Posterior cingulate gyrus (tissue), 11 donors: ENCODE measurements at regions not wholly inside any gene's neighbourhood (a gene's known extent, or its start where the extent isn't known, plus 50 kb on each side); places are given as distances from the start of the nearest gene placed in this dataset.

Experiments used
- DNase-seq, 10 donors: peaks; one replicate each; pipeline versions ENCODE4 v3.0.0 to v3.0.0-alpha.2; 2020 to 2021; ENCODE audit warnings: mixed read lengths in 3 of 10
- intact Hi-C: fragments of 100-400 bp; cut with DNase I; formaldehyde crosslinking; loops from one replicate; pipeline ENCODE4 v1.15.1; 2023

GRCh38 chr21:22965455-22966135, 1967.4 kb downstream of the NCAM2 start:
- intact Hi-C loops, result no loop called here
- DNase-seq, result no peak

DNA sequence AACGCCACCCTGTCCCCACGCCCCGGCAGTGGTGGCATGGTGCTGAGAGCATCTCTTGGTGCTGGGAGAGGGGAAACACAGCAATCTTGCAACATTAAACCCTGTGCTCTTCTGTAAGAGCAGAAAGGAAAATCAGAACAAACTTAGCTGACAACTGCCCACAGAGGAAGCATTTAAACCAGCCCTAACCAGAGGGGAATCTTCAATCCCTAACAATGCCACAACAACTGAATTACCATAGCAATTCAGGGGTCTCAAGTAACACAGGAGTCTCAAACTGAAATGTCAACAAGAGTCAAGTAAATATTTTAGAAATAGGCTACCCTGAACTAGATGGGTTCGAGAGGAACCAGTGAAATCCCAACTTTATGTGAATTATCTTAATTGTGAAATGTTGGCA, 1983.6 kb downstream of the NCAM2 start:
- DNase-seq, result no peak
- intact Hi-C loops, result no loop called here

DNA sequence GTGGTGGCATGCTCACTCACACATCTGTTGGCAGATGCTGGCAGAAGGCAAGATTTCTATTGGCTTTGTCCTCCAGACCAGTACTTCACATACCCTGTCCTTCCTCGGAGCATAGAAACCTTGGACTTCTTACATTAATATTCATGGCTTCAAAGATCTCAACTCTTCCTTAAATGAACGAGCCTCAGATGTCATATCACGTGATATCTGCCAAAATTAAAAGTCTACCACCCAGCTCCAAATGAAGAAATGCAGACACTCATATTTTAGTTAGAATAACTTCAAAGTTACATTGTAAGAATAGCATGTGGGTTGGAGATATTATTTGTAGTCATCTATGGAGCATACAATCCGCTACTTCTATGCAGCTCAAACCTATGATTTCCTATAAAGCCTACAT, 1994.9 kb downstream of the NCAM2 start:
- intact Hi-C loops, result no loop called here

DNA sequence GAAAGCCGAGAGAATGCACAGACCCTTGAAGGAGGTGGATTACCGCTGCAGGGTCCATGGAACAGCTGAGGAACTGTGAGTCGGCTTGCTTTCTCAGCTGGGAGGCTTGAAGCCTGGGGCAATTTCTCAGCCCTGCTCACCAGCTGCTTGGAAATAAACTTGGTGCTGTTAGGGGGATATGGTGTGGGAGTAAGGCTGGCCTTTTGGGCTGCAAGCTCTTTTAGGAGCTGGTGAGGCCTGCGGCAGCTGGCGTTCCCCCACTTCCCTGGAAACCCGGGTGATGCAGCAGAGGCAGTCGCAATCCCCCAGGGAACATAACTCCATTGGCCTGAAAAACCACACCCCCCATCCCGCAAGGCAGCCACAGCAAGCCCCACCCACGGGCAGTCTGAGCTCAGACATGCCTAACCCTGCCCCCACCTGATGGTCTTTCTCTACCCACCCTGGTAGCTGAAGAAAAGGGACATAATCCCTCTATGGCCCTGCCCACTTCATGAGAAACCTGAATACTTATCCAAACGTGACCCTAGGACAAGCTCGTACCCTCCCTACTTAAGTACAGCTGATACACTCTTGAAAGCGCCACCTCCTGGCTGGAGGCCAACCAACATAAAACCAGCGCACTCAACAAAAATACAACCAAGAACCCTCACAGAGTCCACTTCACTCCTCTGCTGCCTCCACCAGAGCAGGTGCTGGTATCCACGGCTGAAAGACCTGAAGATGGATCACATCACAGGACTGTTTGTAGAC, 1995.8 kb downstream of the NCAM2 start:
- intact Hi-C loops, result no loop called here
- DNase-seq, result peak in 1 of 10 donors; percentile 42

More for the DNA sequence above, 1994.9 kb downstream of the NCAM2 start:
- DNase-seq, result no peak

DNA sequence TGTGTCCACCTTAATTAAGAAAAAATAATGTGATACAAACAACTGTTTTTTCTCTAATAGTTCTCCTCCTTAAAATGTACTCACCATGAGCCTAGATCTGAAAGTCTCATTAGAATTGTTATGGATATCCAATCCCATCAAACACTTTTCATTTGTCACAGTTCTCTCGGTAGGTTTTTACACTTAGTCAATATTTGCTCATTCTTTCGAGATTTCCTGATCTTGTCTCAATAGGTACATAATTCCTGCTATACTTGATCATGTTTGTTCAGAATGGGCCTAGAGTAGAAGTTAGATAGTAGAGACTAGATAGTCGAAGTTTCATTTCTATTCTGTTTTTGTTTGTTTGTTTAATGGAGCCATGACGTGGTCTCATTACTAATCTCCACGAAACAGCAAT, 2005.7 kb downstream of the NCAM2 start:
- DNase-seq, result no peak
- intact Hi-C loops, result no loop called here

GRCh38 chr21:23008601-23009202, 2010.5 kb downstream of the NCAM2 start:
- intact Hi-C loops, result no loop called here
- DNase-seq, result no peak

GRCh38 chr21:23009360-23009759, 2011.2 kb downstream of the NCAM2 start:
- intact Hi-C loops, result no loop called here

DNA sequence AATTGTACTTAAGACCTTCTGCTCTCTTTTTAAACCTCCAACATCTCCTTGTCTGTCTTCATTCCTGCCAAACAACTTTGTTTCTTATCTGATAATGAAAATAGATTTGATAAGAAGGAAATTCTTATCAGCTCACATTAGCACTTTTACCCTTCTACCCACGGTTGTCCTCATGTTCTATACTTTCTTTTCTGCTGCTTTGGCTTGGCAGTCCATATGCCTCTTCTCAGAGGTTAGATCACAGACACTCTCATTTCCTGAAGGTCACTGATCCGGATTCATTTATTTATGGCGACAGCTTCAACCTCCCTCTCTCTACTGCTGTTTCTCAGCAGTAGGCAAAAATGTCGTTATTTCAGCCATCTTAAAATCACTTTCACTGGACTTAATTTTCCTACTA, 2015.8 kb downstream of the NCAM2 start:
- intact Hi-C loops, result no loop called here
- no peak for DNase-seq

More at GRCh38 chr21:23009360-23009759, 2011.2 kb downstream of the NCAM2 start:
- DNase-seq, result no peak

GRCh38 chr21:23016617-23017016, 2018.4 kb downstream of the NCAM2 start:
- intact Hi-C loops, result no loop called here
- peak in 2 of 10 donors; percentile 3 to 23 for DNase-seq

- intact Hi-C loops, result no loop called here
- no peak for DNase-seq
Observed at GRCh38 chr21:23017989-23018388, 2019.8 kb downstream of the NCAM2 start.

GRCh38 chr21:23020969-23021368, 2022.8 kb downstream of the NCAM2 start:
- DNase-seq, result peak in 1 of 10 donors; percentile 73
- intact Hi-C loops, result no loop called here

DNA sequence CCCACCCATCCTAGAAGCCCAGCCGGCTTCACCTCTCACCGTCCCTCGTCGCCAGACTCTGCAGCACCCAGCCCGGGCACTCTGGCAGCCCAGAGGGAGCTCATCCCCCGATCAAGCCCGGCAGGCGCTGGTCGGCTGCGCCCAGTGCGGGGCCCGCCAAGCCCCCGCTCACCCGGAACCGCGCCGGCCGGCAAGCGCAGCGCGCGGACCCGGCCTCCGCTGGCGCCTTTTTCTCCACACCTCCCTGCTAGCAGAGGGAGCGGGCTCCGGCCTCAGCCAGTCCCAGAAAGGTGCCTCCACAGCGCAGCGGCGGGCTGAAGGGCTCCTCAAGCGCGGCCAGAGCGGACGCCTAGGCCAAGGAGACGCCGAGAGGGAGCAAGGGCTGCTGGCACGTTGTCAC, 2023.3 kb downstream of the NCAM2 start:
- DNase-seq, result peak in 3 of 10 donors; percentile 28 to 72 (median 55)
- intact Hi-C loops, result no loop called here

- intact Hi-C loops, result no loop called here
- no peak for DNase-seq
Observed at GRCh38 chr21:23026878-23027277, 2028.7 kb downstream of the NCAM2 start.

GRCh38 chr21:23039846-23040245, 2041.6 kb downstream of the NCAM2 start:
- DNase-seq, result no peak
- intact Hi-C loops, result no loop called here

GRCh38 chr21:23045955-23046354, 2047.7 kb downstream of the NCAM2 start:
- intact Hi-C loops, result no loop called here
- no peak for DNase-seq

GRCh38 chr21:23067672-23068071, 2069.5 kb downstream of the NCAM2 start:
- DNase-seq, result no peak
- intact Hi-C loops, result no loop called here

- intact Hi-C loops, result no loop called here
- no peak for DNase-seq
Observed at GRCh38 chr21:23083242-23083641, 2085.0 kb downstream of the NCAM2 start.

- DNase-seq, result no peak
- intact Hi-C loops, result no loop called here
Observed at GRCh38 chr21:23093259-23093658, 2095.1 kb downstream of the NCAM2 start.

GRCh38 chr21:23099185-23099584, 2101.0 kb downstream of the NCAM2 start:
- intact Hi-C loops, result no loop called here
- no peak for DNase-seq

- DNase-seq, result peak in 4 of 10 donors; percentile 25 to 82 (median 60)
- intact Hi-C loops, result no loop called here
Observed at GRCh38 chr21:23101111-23101510, 2102.9 kb downstream of the NCAM2 start.

DNA sequence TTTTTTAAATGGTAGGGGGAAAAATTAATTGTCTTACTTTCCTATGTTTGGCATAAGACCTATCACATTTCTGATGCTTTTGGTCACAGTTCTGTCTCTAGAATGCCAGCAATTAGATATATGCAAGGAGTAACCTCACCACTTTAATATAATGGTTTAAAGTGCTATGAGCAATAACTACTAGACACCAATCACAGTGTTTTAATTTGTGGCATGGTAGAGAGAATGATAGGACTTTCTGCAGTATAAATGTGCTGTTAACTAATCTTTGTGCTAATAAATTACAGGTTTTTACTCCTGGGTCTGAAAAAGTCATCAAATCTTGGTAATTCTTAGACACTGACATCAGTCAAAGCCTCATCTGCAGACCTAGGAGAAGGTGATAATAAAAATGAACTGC, 2110.3 kb downstream of the NCAM2 start:
- intact Hi-C loops, result no loop called here
- no peak for DNase-seq
